H1 (cell line): ENCODE measurements at regions not wholly inside any gene's neighbourhood (a gene's known extent, or its start where the extent isn't known, plus 50 kb on each side); places are given as distances from the start of the nearest gene placed in this dataset.

Experiments used
- EZH2 ChIP-seq: fragments of 200-600 bp; sonication (generic); IDR thresholded peaks from 2 replicates; pipeline ENCODE4 v1.7.1; 2012; ENCODE audit warnings: low read depth, mild to moderate bottlenecking, moderate library complexity, low read length, inconsistent platforms; ENCODE audit not compliant: severe bottlenecking
- FOSL1 ChIP-seq: IDR thresholded peaks from 2 replicates; pipeline ENCODE4 v1.6.1; 2011; ENCODE audit warnings: mild to moderate bottlenecking, low read depth, low read length, moderate library complexity; ENCODE audit not compliant: insufficient read depth
- JUN ChIP-seq: IDR thresholded peaks from 2 replicates; pipeline ENCODE4 v1.6.1; 2011; ENCODE audit warnings: low read depth, mild to moderate bottlenecking, improper control_type of control experiment, low read length
- JUND ChIP-seq: IDR thresholded peaks from 2 replicates; pipeline ENCODE4 v1.6.1; 2011; ENCODE audit warnings: mild to moderate bottlenecking, improper control_type of control experiment, low read length
- POLR2A ChIP-seq, 2 experiments: IDR thresholded peaks; 1 replicate in 1 of 2; 2 replicates in 1 of 2; pipeline ENCODE4 v1.6.1; 2011; ENCODE audit warnings: low read depth in 2 of 2, low read length in 2 of 2, mild to moderate bottlenecking in 2 of 2; ENCODE audit errors: control extremely low read depth in 1 of 2
- POLR2AphosphoS5 ChIP-seq: IDR thresholded peaks from 2 replicates; pipeline ENCODE4 v1.6.1; 2011; ENCODE audit warnings: low read depth, low read length
- RNF2 ChIP-seq: fragments of 200-900, 300-1000 bp; sonication (generic); IDR thresholded peaks from 2 replicates; pipeline ENCODE4 v1.7.1; 2016; ENCODE audit warnings: borderline replicate concordance, low read depth, mild to moderate bottlenecking, antibody characterized with exemption, low read length; ENCODE audit not compliant: poor library complexity, severe bottlenecking; ENCODE audit errors: missing control alignments
- SP2 ChIP-seq: IDR thresholded peaks from 2 replicates; pipeline ENCODE4 v1.6.1; 2012; ENCODE audit warnings: mild to moderate bottlenecking, low read length, inconsistent platforms
- TAF1 ChIP-seq: IDR thresholded peaks from 2 replicates; pipeline ENCODE4 v1.6.1; 2011; ENCODE audit warnings: mild to moderate bottlenecking, low read depth, low read length
- ZNF274 ChIP-seq: IDR thresholded peaks from 2 replicates; pipeline ENCODE4 v1.7.0; 2012; ENCODE audit warnings: low read length, borderline replicate concordance; ENCODE audit errors: extremely low read depth
- TF ChIP-seq, protein P1 (sequence below), 3 experiments: IDR thresholded peaks; 1 replicate in 2 of 3; 2 replicates in 1 of 3; pipeline versions ENCODE4 v1.5.1 to v1.6.1; 2011; ENCODE audit warnings: low read length in 3 of 3, mild to moderate bottlenecking in 3 of 3, inconsistent platforms in 2 of 3, low read depth in 1 of 3, moderate library complexity in 1 of 3; ENCODE audit not compliant: insufficient read depth in 1 of 3; ENCODE audit errors: control extremely low read depth in 1 of 3

DNA sequence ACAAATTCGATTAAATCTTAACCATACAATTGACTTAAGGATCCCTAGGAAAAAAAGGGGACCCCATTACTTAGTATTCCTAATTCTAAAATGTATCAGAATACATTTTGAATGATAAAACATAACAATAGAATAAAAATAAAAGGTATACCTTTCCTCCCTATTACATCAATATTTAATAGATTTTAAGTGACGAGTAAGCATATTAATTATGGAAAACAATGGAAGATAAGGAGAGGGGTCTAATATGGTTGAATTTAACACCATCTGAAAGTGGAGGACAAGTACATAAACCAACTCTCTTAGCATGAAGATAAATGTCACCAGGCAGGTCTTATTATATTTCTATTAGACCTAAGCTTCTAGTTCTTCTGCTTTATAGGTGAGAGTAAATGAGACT is 232.1 kb downstream of the HAO1 start:
- TF ChIP-seq TAF1: no peak
- no peak for TF ChIP-seq JUN
- TF ChIP-seq RNF2: no peak
- no peak for TF ChIP-seq EZH2
- TF ChIP-seq, protein P1, sequence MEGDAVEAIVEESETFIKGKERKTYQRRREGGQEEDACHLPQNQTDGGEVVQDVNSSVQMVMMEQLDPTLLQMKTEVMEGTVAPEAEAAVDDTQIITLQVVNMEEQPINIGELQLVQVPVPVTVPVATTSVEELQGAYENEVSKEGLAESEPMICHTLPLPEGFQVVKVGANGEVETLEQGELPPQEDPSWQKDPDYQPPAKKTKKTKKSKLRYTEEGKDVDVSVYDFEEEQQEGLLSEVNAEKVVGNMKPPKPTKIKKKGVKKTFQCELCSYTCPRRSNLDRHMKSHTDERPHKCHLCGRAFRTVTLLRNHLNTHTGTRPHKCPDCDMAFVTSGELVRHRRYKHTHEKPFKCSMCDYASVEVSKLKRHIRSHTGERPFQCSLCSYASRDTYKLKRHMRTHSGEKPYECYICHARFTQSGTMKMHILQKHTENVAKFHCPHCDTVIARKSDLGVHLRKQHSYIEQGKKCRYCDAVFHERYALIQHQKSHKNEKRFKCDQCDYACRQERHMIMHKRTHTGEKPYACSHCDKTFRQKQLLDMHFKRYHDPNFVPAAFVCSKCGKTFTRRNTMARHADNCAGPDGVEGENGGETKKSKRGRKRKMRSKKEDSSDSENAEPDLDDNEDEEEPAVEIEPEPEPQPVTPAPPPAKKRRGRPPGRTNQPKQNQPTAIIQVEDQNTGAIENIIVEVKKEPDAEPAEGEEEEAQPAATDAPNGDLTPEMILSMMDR (IDR thresholded peaks at IDR 0.05; ENCODE audit: control extremely low read depth in 1 of 3, insufficient read depth in 1 of 3, low read depth in 1 of 3, low read length in 3 of 3): no peak
- TF ChIP-seq POLR2A (IDR thresholded peaks at IDR 0.05; ENCODE audit: control extremely low read depth in 1 of 2, low read depth in 2 of 2, low read length in 2 of 2): no peak
- TF ChIP-seq POLR2AphosphoS5: no peak
- no peak for TF ChIP-seq ZNF274
- no peak for TF ChIP-seq FOSL1
- no peak for TF ChIP-seq JUND
- no peak for TF ChIP-seq SP2
